Activated T-helper 2 cell treated with anti-CD3 and anti-CD28 coated beads, Interferon-gamma antibody, Interleukin-2, Interleukin-4, amounts not matched to agents 10 μg/mL and 5 μg/mL and 100 μg/mL, durations not matched to agents 14 hours and 24 hours and 36 hours (primary cell): ENCODE measurements at regions not wholly inside any gene's neighbourhood (a gene's known extent, or its start where the extent isn't known, plus 50 kb on each side); places are given as distances from the start of the nearest gene placed in this dataset.

Experiments used
- DNase-seq: peaks from one replicate; pipeline ENCODE4 v3.0.0; 2021; ENCODE audit warnings: low spot score
- H3K27ac Mint-ChIP-seq: one replicate; pipeline ENCODE4 v1.8.0; 2021; ENCODE audit warnings: mixed read lengths
- H3K27me3 Mint-ChIP-seq: one replicate; pipeline ENCODE4 v1.8.0; 2021; ENCODE audit warnings: low read depth, mixed read lengths
- H3K36me3 Mint-ChIP-seq: one replicate; pipeline ENCODE4 v1.8.0; 2021; ENCODE audit warnings: low read depth, mixed read lengths
- H3K4me1 Mint-ChIP-seq: one replicate; pipeline ENCODE4 v1.8.0; 2021; ENCODE audit warnings: low read depth, mixed read lengths
- H3K4me3 Mint-ChIP-seq: one replicate; pipeline ENCODE4 v1.8.0; 2021; ENCODE audit warnings: low read depth, mild to moderate bottlenecking, moderate library complexity, mixed read lengths
- H3K9me3 Mint-ChIP-seq: one replicate; pipeline ENCODE4 v1.8.0; 2021; ENCODE audit warnings: mixed read lengths
- intact Hi-C: fragments of 100-400 bp; cut with micrococcal nuclease; formaldehyde crosslinking; loops from one replicate; pipeline ENCODE4 v1.15.1; 2023

DNA sequence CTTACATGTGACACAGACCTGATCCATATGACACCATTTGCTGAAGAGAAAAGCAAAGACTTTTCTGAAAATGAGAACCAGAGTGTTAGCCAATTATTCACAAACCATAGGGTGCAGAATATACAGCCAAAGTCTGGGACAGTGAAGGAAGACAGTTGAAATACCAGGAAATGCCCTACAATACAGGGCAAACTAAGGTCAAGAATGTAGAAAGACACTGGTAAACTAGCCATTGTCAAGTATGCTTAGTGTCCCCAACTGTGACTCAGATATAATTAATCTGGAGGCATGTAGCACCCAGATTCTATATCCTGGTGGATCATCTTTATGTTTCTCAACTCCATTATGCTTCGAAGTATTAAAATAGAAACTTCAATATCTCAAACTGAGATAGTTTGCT lies 200.9 kb upstream of the FSTL5 start:
- Mint-ChIP-seq H3K27me3 (no peaks in the 10 kb centered on the region), H3K36me3 (no peaks in the 10 kb centered on the region), H3K27ac (no peak overlapping the region), H3K4me3 (no peak overlapping the region), H3K4me1 (no peaks in the 10 kb centered on the region), H3K9me3 (no peaks in the 10 kb centered on the region)
- no peak for DNase-seq
- intact Hi-C loops: no loop called here

DNA sequence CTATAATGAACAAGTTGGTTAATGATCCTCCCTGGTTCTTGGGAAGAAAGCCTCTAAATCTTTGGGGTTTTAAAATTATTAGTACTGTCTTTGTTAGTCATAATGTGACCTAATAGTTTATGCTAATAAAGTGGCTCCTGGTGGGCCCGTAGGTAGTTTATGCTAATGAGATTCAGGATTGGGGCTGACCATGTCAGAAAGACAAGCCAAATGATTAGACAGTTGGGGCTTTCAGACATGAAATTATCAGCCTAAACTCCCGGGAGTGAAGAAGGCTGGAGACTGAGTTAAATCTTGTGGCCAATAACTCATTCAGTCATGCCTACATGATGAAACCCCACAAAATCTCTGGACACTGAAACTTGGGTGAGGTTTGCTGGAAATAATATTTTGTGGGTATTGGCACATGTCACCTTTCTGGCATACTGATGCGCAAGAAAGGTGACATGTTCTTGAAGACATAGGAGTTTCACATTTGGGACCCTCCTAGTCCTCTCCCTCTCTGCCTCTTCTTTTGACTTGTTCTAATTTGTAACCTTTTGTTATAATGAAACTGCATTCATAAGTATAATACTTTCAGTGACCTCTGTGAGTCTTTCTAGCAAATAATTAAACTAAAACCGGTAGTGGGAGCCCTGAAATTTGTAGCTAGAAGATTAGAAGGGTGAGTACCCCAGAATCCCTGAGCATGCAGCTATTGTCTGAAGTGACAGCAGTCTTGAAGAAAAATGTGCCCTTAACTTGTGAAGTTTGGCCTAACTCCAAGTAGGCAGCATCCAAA lies 196.8 kb upstream of the FSTL5 start:
- H3K27me3 Mint-ChIP-seq: no peaks in the 10 kb centered on the region
- no peak overlapping the region for H3K27ac Mint-ChIP-seq
- H3K9me3 Mint-ChIP-seq: peaks cover 3% of the 10 kb centered on the region
- H3K4me1 Mint-ChIP-seq: no peaks in the 10 kb centered on the region
- intact Hi-C loops: no loop called here
- H3K36me3 Mint-ChIP-seq: no peaks in the 10 kb centered on the region
- no peak for DNase-seq
- no peak overlapping the region for H3K4me3 Mint-ChIP-seq

DNA sequence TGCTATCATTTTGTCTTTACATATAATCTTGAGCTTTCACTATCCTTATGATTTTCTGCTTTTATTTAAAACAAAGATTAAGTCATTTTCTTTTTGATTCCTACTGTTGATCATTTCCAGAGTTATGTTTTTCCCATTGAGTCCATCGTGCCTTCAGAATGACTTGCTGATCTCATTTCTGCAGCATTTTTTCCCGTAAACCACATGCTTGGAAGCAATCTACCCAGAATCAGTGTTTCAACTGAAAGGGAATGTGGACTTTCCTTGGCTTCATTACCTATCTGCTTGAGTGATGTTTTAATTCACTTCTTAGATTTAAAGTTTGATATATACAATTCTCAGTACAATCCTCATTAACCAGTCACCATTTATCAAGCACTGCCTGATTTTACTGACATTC lies 192.4 kb upstream of the FSTL5 start:
- peaks cover 3% of the 10 kb centered on the region for H3K9me3 Mint-ChIP-seq
- H3K27me3 Mint-ChIP-seq: no peaks in the 10 kb centered on the region
- DNase-seq: no peak
- H3K36me3 Mint-ChIP-seq: no peaks in the 10 kb centered on the region
- intact Hi-C loops: no loop called here
- H3K4me1 Mint-ChIP-seq: no peaks in the 10 kb centered on the region
- H3K4me3 Mint-ChIP-seq: no peak overlapping the region
- no peak overlapping the region for H3K27ac Mint-ChIP-seq

DNA sequence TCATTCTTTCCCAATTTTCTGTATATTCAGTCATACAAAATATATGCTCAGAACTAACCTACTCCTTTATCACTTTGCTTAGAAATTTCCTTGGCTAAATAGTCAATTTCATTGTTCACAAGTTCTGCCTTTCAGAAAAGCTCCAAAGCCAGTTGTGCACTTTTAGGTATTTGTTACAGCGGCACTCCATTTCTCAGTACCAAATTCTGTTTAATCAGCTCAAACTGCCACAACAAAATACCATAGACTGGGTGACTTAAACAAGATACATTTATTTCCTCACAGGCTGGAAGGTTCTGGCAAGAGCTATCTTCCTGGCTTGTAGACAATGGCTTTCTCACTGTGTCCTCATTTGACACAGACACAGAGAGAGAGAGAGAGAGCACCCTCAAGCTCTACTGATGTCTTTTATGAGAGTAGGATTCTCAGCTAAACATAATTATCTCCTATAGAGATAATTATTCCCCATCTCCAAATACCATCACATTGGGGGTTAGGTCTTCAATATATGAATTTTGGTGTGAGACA lies 188.8 kb upstream of the FSTL5 start:
- intact Hi-C loops: no loop called here
- H3K27me3 Mint-ChIP-seq: no peaks in the 10 kb centered on the region
- no peak overlapping the region for H3K4me3 Mint-ChIP-seq
- H3K36me3 Mint-ChIP-seq: no peaks in the 10 kb centered on the region
- no peaks in the 10 kb centered on the region for H3K4me1 Mint-ChIP-seq
- H3K27ac Mint-ChIP-seq: no peak overlapping the region
- H3K9me3 Mint-ChIP-seq: no peaks in the 10 kb centered on the region
- DNase-seq: no peak

DNA sequence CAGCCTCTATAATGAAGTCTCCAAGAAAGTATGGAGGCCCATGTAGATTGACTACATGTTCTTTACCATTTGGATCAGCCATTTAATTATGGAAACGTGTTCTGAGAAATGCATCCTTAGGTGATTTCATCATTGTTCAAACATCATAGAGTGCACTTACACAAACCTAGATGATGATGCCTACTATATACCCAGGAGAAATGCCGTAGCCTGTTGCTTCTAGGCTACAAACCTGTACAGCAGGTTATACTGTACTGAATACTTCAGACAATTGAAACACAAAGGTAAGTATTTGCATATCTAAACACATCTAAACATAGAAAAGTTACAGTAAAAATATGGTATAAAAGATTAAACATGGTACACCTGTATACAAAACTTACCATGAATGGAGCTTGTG lies 186.5 kb upstream of the FSTL5 start:
- Mint-ChIP-seq H3K4me1 (peaks cover 5% of the 10 kb centered on the region), H3K9me3 (no peaks in the 10 kb centered on the region), H3K27me3 (no peaks in the 10 kb centered on the region), H3K27ac (no peak overlapping the region), H3K4me3 (no peak overlapping the region), H3K36me3 (no peaks in the 10 kb centered on the region)
- intact Hi-C loops: no loop called here
- DNase-seq: no peak

DNA sequence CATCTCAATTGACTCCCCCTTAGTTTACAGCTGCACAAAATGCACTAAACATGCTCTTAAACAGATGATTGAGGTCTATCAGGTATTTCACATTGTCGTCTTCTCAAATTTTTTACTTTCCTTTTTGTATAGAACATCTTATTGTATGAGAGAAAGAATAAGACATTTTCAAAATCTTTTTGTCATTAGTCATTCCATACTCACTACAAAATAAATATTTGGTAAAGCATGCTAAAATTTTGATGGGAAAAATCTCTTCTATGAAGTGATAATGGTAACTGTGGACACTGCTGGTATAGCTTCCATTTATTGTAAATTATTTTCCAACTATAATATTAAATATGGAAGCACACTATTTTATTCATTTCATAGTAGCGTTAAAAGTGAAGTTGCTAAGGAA lies 185.6 kb upstream of the FSTL5 start:
- no peak for DNase-seq
- Mint-ChIP-seq H3K27ac (no peak overlapping the region), H3K36me3 (no peaks in the 10 kb centered on the region), H3K4me3 (no peak overlapping the region), H3K27me3 (no peaks in the 10 kb centered on the region), H3K9me3 (no peaks in the 10 kb centered on the region), H3K4me1 (peaks cover 5% of the 10 kb centered on the region)
- intact Hi-C loops: no loop called here

DNA sequence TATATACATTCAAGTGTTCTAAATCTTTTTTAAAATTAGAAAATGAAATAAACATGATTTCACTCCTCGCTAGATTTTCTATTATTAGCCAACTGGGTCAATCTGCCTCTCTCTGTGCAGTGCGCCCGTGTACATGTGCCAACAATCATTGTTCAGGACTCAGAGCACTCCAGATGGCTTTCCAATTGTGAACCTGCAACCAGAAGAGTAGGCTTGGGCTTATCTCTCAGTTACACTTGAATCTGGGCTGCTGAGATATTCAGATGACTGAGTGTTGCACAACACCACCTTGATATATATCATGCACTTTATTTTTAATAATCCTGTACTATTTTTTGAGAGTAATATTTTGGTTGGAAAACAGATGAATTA lies 184.0 kb upstream of the FSTL5 start:
- intact Hi-C loops: no loop called here
- Mint-ChIP-seq H3K27me3 (no peaks in the 10 kb centered on the region), H3K27ac (no peak overlapping the region), H3K36me3 (no peaks in the 10 kb centered on the region), H3K9me3 (no peaks in the 10 kb centered on the region), H3K4me1 (peaks cover 5% of the 10 kb centered on the region), H3K4me3 (no peak overlapping the region)
- no peak for DNase-seq

DNA sequence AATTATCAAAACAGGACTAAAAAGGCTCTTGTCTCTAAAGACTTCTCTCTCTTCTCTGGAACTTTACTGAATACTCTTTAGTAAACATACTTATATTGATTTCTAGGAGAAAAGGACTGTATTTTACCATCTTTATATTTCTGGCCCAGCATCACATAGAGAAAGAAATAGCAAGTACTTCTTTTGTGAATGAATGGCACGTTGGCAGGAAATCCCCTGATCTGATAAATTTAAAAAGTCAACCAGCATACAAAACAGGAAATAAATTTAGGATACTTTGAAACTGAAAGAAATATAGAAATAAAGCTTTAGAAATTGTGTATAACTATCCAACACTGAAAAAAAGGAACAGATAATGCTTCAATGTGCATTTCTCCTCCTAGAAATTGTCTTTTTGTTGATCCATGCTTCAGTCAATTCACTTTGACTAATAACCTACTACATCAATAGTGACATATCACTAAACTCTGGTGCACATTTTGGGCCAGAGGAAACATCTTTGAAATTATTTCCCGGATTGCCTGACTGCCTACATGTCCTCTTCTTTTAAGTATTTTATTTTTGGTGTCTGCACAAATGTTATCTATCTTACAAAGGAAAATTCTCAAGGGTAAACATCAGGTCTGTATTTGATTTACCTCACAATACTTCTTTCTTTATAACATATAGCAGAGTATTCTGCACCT lies 183.5 kb upstream of the FSTL5 start:
- Mint-ChIP-seq H3K27ac (no peak overlapping the region), H3K4me3 (no peak overlapping the region), H3K9me3 (no peaks in the 10 kb centered on the region), H3K4me1 (peaks cover 5% of the 10 kb centered on the region), H3K27me3 (no peaks in the 10 kb centered on the region), H3K36me3 (no peaks in the 10 kb centered on the region)
- intact Hi-C loops: no loop called here
- DNase-seq: no peak

DNA sequence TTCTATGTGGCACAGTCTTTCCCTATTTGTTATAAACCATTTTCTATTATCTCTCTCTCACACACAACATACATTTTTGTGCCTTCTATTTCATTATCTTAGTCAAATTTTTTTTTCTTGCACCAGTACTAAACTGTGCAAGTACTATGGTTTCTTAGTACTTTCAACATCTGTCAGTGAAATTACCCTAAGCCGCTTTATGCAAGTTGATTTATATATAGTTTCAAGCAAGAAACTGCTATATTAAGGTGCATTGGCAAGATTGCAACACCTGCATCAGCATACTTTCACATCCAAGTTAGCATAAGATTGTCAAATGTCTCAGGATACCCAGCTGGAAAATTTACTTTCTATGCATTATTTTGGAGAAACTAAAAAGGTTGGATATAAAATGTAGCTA lies 180.2 kb upstream of the FSTL5 start:
- H3K36me3 Mint-ChIP-seq: no peaks in the 10 kb centered on the region
- H3K4me3 Mint-ChIP-seq: no peak overlapping the region
- no peaks in the 10 kb centered on the region for H3K27me3 Mint-ChIP-seq
- intact Hi-C loops: no loop called here
- peaks cover 5% of the 10 kb centered on the region for H3K4me1 Mint-ChIP-seq
- no peak overlapping the region for H3K27ac Mint-ChIP-seq
- H3K9me3 Mint-ChIP-seq: no peaks in the 10 kb centered on the region
- no peak for DNase-seq

DNA sequence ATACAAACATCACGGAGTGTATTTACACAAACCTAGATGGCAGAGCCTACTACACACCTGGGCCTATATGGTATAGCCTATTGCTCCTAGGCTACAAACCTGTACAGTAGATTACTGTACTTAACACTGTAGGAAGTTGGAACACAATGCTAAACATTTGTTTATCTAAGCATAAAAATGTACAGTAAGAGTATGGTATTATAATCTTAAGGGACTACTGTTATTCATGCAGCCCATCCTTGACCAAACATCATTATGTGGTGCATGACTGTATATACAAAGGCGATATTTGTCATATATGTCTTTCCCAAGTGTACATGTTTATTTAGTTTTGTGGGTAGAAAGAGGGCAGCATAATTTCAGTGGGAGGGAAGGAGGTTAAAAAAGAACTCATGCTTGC lies 177.7 kb upstream of the FSTL5 start:
- no peaks in the 10 kb centered on the region for H3K27me3 Mint-ChIP-seq
- H3K4me1 Mint-ChIP-seq: no peaks in the 10 kb centered on the region
- peaks cover 3% of the 10 kb centered on the region for H3K9me3 Mint-ChIP-seq
- H3K36me3 Mint-ChIP-seq: no peaks in the 10 kb centered on the region
- intact Hi-C loops: no loop called here
- DNase-seq: no peak
- no peak overlapping the region for H3K27ac Mint-ChIP-seq
- no peak overlapping the region for H3K4me3 Mint-ChIP-seq

DNA sequence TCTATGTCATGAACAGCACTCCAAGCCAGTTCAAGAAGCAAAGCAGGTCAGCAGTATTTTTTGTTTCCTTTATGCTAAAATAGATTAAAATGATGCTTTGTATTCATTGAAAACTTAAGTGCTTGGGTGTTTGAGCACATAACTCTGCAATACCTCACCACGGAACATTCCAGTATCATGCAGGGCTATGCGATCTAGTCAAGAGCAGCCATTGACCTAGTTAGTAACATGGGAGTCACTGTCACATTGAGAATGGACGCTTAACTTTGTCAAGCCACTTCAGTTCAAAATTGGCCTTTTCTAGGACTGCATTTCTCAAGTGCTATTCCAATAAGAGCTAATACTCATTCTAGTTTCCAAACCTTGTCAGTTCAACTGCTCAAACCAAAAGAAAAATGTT lies 160.1 kb upstream of the FSTL5 start:
- no peak for DNase-seq
- Mint-ChIP-seq H3K36me3 (no peaks in the 10 kb centered on the region), H3K27me3 (no peaks in the 10 kb centered on the region), H3K27ac (no peak overlapping the region), H3K4me3 (no peak overlapping the region), H3K4me1 (no peaks in the 10 kb centered on the region), H3K9me3 (no peaks in the 10 kb centered on the region)
- intact Hi-C loops: no loop called here

DNA sequence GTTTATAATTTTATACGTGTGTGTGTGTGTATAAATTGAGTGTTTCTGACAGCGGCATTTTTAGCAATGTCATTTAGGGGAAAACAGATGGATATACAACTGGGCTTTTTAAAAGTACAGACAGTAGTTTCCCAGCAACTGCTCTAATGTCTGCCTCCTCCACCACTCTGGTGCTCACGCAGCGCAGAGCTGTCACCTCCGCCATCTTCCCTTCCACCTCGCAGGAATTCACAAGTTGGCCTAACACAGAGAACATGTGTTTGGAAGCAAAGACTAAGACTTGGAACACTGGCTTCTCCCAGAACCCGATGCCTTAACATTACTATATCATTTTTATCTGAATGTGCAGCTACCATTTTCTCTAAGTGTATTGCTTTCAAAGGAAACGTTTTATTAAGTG lies 158.3 kb upstream of the FSTL5 start:
- DNase-seq: no peak
- H3K36me3 Mint-ChIP-seq: no peaks in the 10 kb centered on the region
- H3K27ac Mint-ChIP-seq: no peak overlapping the region
- H3K4me1 Mint-ChIP-seq: no peaks in the 10 kb centered on the region
- H3K4me3 Mint-ChIP-seq: no peak overlapping the region
- intact Hi-C loops: no loop called here
- H3K27me3 Mint-ChIP-seq: no peaks in the 10 kb centered on the region
- no peaks in the 10 kb centered on the region for H3K9me3 Mint-ChIP-seq

DNA sequence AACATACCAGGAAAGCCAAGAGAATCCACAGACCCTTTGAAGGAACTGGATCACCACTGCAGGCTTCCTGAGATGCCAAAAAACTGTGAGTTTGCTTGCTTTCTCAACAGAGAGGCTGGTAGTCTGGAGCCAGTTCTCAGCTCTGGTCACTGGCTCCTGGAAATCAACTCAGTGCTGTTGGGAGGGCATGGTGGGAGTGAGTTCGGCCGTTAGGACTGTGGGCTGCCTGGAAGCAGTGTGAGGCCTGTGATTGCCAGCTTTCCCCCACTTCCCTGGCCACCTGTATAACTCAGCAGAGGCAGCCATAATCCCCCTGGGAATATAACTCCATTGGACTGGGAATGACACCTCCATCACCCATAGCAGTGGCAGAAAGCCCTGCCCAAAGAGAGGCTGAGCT lies 122.0 kb upstream of the FSTL5 start:
- Mint-ChIP-seq H3K36me3 (no peaks in the 10 kb centered on the region), H3K27me3 (no peaks in the 10 kb centered on the region), H3K4me1 (no peaks in the 10 kb centered on the region), H3K9me3 (peaks cover 33% of the 10 kb centered on the region), H3K27ac (no peak overlapping the region), H3K4me3 (no peak overlapping the region)
- DNase-seq: no peak
- intact Hi-C loops: no loop called here
